Fibroblast of villous mesenchyme (primary cell): ENCODE measurements at regions not wholly inside any gene's neighbourhood (a gene's known extent, or its start where the extent isn't known, plus 50 kb on each side); places are given as distances from the start of the nearest gene placed in this dataset.
A peak's percentile ranks its signal among the peaks of the same experiment; 100 is the strongest.

Source experiments
- DNase-seq: peaks from one replicate; pipeline ENCODE4 v3.0.0-alpha.2; 2010; ENCODE audit warnings: low read depth
- H3K4me3 ChIP-seq: 2 replicates; pipeline ENCODE4 v1.5.1; 2011; ENCODE audit warnings: low read depth, mild to moderate bottlenecking, low read length
- CTCF ChIP-seq: IDR thresholded peaks from 2 replicates; pipeline ENCODE4 v1.5.1; 2012; ENCODE audit warnings: low read depth, mild to moderate bottlenecking, low read length; ENCODE audit not compliant: insufficient read depth

GRCh38 chr6:149127212-149127611 lies 190.3 kb upstream of the TAB2 start:
- no peak for TF ChIP-seq CTCF
- peak; percentile 29 for DNase-seq
- H3K4me3 ChIP-seq: no peak overlapping the region

GRCh38 chr6:149128489-149129145 lies 188.9 kb upstream of the TAB2 start:
- H3K4me3 ChIP-seq: no peak overlapping the region
- peak; percentile 75 for DNase-seq
- no peak for TF ChIP-seq CTCF

GRCh38 chr6:149129371-149130077 lies 188.0 kb upstream of the TAB2 start:
- DNase-seq: peak; percentile 51
- H3K4me3 ChIP-seq: no peak overlapping the region
- no peak for TF ChIP-seq CTCF

GRCh38 chr6:149130090-149130489 lies 187.4 kb upstream of the TAB2 start:
- no peak for DNase-seq
- no peak for TF ChIP-seq CTCF
- no peak overlapping the region for H3K4me3 ChIP-seq

GRCh38 chr6:149130508-149130907 lies 187.0 kb upstream of the TAB2 start:
- no peak for TF ChIP-seq CTCF
- DNase-seq: no peak
- H3K4me3 ChIP-seq: no peak overlapping the region

GRCh38 chr6:149131891-149132290 lies 185.6 kb upstream of the TAB2 start:
- no peak overlapping the region for H3K4me3 ChIP-seq
- DNase-seq: no peak
- TF ChIP-seq CTCF: no peak
